ENCODE measurements at regions not wholly inside any gene's neighbourhood (a gene's known extent, or its start where the extent isn't known, plus 50 kb on each side); places are given as distances from the start of the nearest gene placed in this dataset.

GRCh38 chr4:38568768-38569167, 95.2 kb upstream of the KLF3 start:
- FAIRE-seq (no peak), DNase-seq (ENCODE audit: low read depth in 1 of 2, low spot score in 2 of 2) (no peak)
- Histone ChIP-seq H2BK120ac (replicated peaks; ENCODE audit: low read depth, low read length) (no peak overlapping the region), H3K79me2 (ENCODE audit: control insufficient read depth in 1 of 2, insufficient read depth in 2 of 2, low read length in 2 of 2) (no peaks in the 10 kb centered on the region), H3K23me2 (ENCODE audit: low read depth, low read length) (no peaks in the 10 kb centered on the region), H2BK12ac (ENCODE audit: low read depth, low read length) (no peak overlapping the region), H3K18ac (ENCODE audit: extremely low read depth, low read length) (no peak overlapping the region), H3K9ac (replicated peaks in 1 of 4; ENCODE audit: extremely low read depth in 1 of 4, low read depth in 3 of 4, low read length in 3 of 4) (no peak overlapping the region), H3K4me2 (ENCODE audit: insufficient read depth in 1 of 2, low read depth in 2 of 2, low read length in 2 of 2) (no peak overlapping the region), H3K23ac (ENCODE audit: insufficient read length) (no peak overlapping the region), H2AK5ac (ENCODE audit: low read depth, low read length) (no peak overlapping the region), H3K9me3 (ENCODE audit: insufficient read depth in 2 of 2, low read depth in 1 of 2, low read length in 1 of 2) (0 out of 4 replicates have a peak, but pooled peaks cover 0 to 3% of the 10 kb centered on the region in 2 experiments), H3K79me1 (ENCODE audit: low read depth, low read length) (no peaks in the 10 kb centered on the region), H3K36me3 (ENCODE audit: control insufficient read depth in 2 of 4, insufficient read depth in 4 of 4, low read length in 3 of 4) (no peaks in the 10 kb centered on the region), H4K20me1 (replicated peaks in 1 of 2; ENCODE audit: control insufficient read depth in 1 of 2, insufficient read depth in 2 of 2, low read length in 2 of 2) (no peaks in the 10 kb centered on the region), H2AFZ (ENCODE audit: low read length) (no peak overlapping the region), H2BK15ac (ENCODE audit: low read length) (no peak overlapping the region), H3K4me3 (ENCODE audit: extremely low read depth in 1 of 4, insufficient read depth in 2 of 4, low read depth in 3 of 4, low read length in 4 of 4) (no peak overlapping the region), H2BK20ac (ENCODE audit: low read length) (no peak overlapping the region), H3K27me3 (replicated peaks in 1 of 4; ENCODE audit: control insufficient read depth in 3 of 4, extremely low read depth in 1 of 4, insufficient read depth in 3 of 4, low read length in 3 of 4) (no peaks in the 10 kb centered on the region), H3K4me1 (replicated peaks in 1 of 4; ENCODE audit: control insufficient read depth in 3 of 4, insufficient read depth in 4 of 4, low read length in 3 of 4) (no peaks in the 10 kb centered on the region), H4K91ac (replicated peaks; ENCODE audit: insufficient read length, low read length) (no peak overlapping the region), H3K4ac (replicated peaks; ENCODE audit: insufficient read length, low read depth, low read length) (no peak overlapping the region), H3K14ac (ENCODE audit: insufficient read length) (no peak overlapping the region), H4K8ac (ENCODE audit: extremely low read depth, insufficient read depth, low read length) (no peak overlapping the region), H3K27ac (ENCODE audit: low read depth, low read length) (no peak overlapping the region), H4K5ac (ENCODE audit: insufficient read length, low read depth, low read length) (no peak overlapping the region), H2BK5ac (ENCODE audit: low read depth, low read length) (no peak overlapping the region), H3K56ac (replicated peaks; ENCODE audit: insufficient read length, low read depth, low read length) (no peak overlapping the region)
- ChIA-PET POLR2A (ENCODE audit: partially characterized antibody) (no interaction called here), CTCF (ENCODE audit: partially characterized antibody) (interaction anchor here (0.6 kb wide), 1 partner anchor 230 kb away, joined by 3 read pairs; no protein-coding TSS in a partner anchor)
- TF ChIP-seq CBX8 (IDR thresholded peaks at IDR 0.05; ENCODE audit: borderline replicate concordance, low read depth, low read length) (no peak), TAF1 (IDR thresholded peaks at IDR 0.05; ENCODE audit: low read depth, low read length) (no peak), USF2 (IDR thresholded peaks at IDR 0.05; ENCODE audit: low read length) (no peak), CTCF (IDR thresholded peaks at IDR 0.05; ENCODE audit: control extremely low read depth in 1 of 3, insufficient read depth in 1 of 3, low read depth in 1 of 3, low read length in 3 of 3) (no peak), POLR2A (IDR thresholded peaks at IDR 0.05; ENCODE audit: control extremely low read depth in 1 of 2, low read depth in 2 of 2, low read length in 2 of 2) (no peak), RNF2 (IDR thresholded peaks at IDR 0.05; ENCODE audit: borderline replicate concordance, low read depth, low read length, missing control alignments, poor library complexity, severe bottlenecking) (no peak), RAD21 (IDR thresholded peaks at IDR 0.05 in 1 of 2, conservative IDR thresholded peaks at IDR 0.05 in 1 of 2; ENCODE audit: low read depth in 2 of 2, low read length in 2 of 2) (no peak), SIX5 (IDR thresholded peaks at IDR 0.05; ENCODE audit: low read depth, low read length) (no peak), ZNF274 (IDR thresholded peaks at IDR 0.05; ENCODE audit: borderline replicate concordance, extremely low read depth, low read length) (no peak), JUN (IDR thresholded peaks at IDR 0.05; ENCODE audit: low read depth, low read length) (no peak), SUZ12 (IDR thresholded peaks at IDR 0.05; ENCODE audit: low read length) (no peak)
- WGBS, 2 experiments (ENCODE audit: extremely low coverage in 1 of 2, insufficient coverage in 1 of 2, insufficient read length in 1 of 2, insufficient replicate concordance in 2 of 2, low coverage in 1 of 2, low lambda C conversion rate in 2 of 2, missing lambda C conversion rate in 1 of 2), result 91% methylated on average over 3 of the region's 3 CpGs; no CpG with 5 or more reads in 1 of the 2 experiments
